IPS DF 4.7 (cell line): ENCODE measurements at regions not wholly inside any gene's neighbourhood (a gene's known extent, or its start where the extent isn't known, plus 50 kb on each side); places are given as distances from the start of the nearest gene placed in this dataset.

Experiments used
- DNase-seq: peaks from one replicate; pipeline ENCODE4 v3.0.0-alpha.2; 2013; ENCODE audit warnings: low spot score; ENCODE audit errors: extremely low read depth

DNA sequence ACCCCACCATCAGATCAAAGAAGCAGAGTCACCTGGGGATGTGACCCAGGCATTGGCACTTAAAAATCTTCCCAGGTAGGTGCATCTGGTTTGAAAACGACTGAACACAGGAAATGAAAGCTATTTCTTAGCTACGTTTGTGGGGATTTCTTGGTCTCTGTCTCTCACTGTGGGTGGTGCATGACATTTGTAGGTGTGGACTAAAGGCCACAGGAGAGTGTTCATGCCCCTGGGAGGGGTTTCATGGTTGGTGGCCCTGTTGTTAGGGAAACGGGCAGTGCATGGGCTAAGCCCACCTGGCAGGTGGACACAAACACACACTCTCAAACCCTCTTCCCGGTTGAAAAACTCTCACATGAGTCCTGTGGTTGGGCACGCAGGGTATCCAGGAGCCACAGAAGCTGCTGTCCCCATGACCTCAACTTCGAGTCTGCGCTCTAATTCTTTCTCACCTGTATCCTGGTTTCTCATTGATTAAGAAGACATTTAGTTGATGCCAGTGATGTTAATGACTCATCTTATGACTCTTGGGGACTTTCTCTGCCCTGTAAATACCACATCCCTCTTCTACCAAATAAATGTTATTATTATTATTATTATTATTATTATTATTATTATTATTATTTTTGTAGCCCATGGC, 119.4 kb downstream of the MRPS6 start:
- DNase-seq, result no peak

DNA sequence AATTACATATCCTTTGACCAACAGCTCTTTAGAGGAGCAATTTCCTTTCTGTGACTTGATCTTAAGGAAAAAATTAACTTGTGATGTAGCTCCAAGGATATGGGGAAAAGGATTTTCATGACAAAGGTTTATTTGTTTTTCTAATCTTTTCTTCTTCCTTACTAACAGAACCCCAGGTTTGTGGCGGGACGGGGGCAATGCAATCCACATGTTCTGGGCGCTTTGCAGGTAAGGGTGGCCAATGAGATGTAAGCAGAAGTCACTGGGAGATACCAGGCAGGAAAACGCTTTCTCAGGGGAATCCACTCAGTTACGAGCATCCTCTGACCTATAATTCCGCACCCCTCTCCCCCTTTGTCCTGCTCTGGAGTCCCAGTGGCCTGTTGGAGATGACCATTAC, 122.0 kb downstream of the MRPS6 start:
- peak; percentile 83 for DNase-seq

DNA sequence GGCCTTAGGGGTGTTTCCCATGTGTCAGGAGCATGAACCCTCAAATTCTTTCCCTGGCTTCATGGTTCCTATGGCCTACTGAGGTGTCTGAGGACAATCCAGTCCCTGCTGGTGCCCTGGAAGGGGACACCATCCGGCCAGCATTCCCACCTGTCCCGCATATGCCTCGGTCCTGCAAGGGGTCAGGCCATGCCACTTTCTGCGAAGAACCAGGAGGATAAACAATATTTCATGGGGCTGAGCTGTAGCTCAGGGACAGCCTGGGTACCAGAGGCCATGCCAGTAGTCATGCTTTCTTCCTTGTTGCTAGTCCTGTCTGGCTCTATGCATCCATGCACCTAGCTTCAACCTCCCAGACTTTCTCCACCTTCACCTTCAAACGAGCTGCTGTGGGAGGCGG, 123.6 kb downstream of the MRPS6 start:
- DNase-seq, result no peak

DNA sequence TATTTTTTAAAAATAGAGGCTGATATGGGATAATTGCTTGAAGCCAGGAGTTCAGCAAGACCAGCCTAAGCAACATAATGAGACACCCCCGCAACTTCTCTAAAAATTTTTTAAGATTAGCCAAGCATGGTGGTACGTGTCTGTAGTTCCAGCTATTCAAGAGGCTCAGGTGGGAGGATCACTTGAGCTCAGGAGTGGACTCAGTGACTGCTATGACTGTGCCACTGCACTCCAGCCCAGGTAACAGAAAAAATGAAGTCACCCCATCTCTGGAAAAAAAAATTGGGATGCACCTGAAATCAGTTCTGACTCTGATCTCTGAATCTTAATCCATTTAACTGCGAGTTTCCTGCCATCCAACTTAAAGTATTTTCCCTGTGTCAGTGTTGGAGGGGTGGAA, 124.2 kb downstream of the MRPS6 start:
- no peak for DNase-seq

DNA sequence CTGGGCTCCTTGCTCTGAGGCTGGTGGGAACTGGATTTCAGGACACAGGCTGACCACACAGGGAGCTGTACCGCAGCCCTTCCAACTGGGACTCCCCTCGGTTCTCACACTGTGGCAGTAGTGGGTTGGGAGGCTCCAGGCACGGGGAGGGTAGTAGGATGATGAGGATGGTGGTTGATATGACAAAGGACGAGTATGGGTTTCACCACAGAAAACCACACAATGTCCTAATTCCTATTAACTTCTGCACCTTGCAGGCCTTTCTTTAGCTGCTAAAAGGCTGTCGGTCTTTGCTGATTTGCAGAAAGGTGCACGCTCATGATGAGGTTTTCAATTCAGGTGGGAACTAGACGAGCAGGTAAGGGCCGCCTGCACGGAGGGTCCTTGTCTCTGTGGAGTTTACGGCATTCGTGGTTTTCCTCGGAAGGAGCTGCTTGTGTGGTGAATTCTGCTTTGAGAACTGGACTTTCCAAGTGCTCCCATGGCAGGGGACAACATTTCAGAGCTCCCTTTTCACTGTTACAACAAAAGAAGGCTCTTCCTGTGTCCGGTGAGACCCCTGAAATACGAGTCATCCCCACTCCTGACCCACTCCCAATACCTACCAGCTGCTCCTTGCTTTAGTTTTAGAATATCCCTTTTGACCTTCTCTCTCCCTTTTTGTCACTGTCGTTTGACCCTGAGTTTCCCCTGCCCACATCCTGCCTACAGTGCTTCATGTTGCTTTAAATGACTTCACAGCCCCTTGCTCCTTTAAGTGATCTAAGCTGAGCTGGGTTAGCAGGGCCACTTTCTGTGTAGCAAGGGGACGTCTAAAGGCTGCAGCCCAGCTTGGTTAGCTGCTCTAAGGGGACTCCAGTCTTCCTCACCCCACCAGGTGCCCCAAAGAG, 125.1 kb downstream of the MRPS6 start:
- DNase-seq, result no peak

DNA sequence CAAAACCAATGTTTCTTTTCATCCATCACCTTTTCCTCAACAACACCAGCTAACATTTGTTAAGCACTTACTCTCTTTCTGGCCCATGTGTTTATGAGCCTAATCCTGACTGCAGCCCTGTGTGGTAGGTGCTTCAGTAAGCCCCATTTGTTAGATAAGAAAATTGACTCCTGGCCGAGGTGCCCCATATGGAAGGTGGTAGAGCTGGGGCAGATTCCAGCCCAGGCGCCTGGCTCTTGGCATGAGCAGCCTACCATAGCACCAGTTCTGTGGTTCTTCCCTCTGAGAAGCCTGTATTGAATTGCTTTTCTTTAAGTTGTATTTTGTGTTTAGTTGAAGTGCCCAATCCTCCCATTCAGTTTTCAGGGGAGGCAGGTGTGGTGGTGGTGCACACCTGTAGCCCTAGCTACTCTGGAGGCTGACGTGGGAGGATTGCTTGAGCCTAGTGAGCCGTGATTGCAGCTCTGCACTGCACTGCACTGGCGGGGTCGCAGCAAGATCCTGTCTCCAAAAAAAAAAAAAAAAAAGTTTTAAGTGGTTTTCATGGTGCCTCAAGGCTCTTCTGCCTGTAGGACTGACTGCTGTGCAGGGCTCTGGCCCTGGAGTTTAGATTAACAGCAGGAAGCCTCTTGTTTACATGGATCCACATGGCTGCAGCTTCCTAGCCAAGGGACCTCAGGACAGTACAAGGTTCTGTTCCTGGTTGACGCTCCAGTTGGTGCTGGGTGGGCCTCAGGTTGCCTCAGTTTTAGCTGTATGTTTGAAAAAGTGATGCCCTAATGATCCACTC, 125.9 kb downstream of the MRPS6 start:
- DNase-seq, result no peak

DNA sequence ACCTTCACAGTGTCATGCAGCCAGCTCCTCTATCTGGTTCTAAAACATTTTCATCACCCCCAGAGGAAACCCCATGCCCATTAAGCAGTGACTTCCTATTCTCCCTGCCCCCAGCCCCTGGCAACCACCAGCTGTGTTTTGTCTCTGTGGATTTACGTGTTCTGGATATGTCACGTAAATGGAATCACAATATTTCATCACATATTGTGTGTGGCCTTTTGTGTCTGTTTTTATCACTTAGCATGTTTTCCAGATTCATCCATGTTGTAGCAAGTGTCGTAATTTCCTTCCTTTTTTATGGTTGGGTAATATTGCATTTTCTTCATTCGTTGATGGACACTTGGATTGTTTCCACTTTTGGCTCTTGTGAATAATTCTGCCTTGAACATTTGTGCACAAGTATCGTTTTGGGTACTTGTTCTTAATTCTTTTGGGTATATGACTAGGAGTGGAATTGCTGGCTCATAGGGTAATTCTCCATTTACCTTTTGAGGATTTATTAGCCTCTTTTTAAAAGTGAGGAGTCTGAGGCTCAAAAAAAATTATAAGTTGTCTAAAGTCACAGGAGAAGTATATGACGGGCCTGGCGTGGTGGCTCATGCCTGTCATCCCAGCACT, 127.0 kb downstream of the MRPS6 start:
- no peak for DNase-seq

DNA sequence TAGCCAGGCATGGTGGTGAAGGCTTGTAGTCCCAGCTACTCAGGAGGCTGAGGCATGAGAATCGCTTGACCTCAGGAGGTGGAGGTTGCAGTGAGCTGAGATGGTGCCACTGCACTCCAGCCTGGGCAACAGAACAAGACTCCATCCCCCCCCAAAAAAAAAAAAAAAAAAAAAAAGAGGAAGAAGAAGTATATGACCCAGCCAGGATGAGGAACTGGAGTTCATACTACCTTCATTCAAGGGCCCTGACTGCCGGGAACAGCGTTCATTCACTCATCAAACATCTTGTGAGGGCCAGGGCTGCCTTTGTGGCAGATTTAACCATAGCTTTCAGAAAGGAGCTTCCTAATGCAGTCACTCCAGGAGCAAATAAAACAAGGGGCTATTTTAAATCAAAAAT, 127.6 kb downstream of the MRPS6 start:
- no peak for DNase-seq

DNA sequence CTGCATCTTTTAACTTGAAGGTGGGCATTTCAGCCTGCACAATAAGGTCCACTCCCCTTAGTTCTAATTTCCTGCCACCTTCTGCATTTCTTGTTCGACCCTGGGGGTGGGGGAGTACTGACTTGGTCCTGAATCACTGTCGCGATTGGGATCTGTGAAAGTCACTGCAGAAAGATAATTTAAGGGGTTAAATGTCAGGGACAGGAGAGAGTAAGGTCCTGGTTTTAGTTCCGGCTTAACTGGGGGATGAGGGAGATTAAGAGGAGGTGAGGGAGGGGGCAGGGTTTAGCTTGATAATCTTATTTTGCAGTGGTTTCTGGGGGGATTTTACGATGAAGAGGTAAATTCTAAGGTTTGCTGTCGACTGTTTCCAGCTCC, 128.1 kb downstream of the MRPS6 start:
- no peak for DNase-seq

DNA sequence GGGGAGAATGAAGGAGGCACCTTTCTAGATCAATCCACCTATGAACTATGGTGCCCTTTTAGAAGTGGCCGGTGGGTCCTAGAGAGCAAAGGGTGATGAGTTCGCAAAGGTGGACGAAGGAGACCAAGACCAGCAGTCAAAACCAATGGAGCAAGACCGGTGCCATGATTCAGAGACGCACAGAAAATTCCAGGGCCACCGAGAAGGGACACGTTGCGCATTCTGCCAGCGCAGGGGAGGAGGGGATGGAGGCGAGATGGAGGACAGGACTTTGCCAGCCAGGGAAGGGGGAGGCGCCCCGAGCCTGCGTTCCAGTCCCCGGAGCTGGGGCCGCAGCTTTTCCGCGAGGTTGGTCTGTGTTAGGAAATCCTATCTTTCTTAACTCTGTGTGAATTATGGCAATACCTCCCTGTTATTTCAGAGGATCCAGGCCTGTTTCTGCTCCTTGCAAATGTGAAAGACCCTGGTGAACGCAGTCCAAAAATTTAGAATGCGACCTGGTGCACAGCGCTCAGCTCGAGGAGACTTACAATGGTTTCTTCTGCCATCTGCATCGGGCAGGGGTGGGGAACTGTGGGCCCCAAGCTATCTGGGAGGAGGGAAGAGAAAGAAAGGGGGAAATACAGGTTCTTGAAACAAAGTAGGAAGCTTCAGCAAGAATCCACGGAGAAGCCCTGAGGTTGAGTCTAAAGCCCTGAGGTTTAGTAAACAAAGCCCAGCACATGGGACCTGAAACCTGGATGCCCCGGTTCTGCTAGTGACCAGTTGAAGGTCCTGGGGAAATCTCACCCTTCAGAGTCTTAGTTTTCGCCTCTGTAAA, 129.4 kb downstream of the MRPS6 start:
- no peak for DNase-seq

DNA sequence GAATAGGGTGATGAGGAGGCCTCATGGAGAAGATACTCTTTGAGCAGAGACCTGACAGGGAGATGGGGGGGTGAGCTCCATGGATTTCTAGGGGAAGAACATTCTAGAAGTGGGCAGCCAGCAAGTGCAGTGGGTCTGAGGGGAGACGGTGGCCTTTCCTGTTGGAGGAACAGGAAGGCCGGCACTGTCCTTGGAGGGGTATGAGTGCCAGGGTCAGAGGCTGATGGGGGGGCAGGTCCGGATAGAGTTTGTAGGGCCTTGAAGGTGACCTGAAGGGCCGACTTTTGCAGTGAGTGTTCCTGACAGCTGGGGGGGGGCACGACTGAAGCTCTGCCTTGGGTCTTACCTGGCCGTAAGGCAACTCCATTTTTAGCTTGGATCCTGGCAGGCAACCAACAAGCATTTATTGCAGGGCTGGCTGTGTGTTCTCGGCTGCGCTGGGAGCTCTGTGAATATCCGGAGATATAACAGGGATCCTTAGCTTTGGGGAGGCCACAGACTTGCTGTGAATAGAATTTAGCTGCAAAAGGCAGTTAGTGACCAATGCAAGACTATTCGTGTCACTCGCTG, 130.6 kb downstream of the MRPS6 start:
- DNase-seq, result no peak

DNA sequence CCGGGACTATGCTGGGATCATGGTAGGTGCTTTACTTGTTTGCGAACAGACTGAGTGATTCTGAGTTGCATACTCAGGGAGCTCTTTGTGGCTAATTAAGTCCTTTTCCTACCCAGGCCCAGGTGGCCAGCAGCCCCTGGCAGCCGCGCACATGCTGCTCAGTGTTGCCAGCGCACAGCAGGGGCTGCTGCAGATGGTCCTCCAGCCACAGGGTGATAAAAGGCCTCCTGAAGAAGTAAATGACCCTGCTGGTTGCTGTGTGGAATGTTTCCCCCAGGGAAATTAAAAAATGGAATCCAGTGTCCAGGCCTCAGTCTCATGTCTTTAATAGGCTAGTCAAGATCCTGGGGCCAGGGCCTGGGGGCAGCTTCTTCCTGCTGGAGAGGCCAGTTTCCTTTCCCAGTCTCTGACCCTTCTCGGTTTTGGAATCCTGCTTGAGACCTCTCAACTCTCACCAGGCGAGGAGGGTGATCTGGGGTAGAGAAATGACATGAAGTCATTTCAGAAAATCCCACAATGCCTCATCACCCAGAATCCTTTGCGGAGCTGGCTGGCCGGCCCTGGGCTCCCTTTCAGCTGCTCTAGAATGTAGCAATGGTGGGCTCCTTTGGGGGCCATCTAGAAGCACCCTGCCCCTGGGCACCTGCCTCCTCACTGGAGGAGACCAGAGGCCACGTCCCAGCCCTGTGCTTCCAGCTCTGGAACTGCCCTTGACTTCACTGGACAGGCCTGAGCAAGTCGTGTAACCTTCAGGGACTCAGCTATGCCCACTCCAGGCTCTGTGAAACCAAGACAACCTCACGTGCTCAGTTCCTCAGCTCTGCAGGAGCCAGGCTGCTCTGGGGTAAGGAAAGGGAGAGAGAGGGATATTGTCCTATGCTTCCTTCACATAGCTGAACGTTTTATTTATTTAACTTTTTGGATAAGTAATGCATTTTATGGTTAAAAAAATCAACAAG, 131.4 kb downstream of the MRPS6 start:
- DNase-seq, result no peak

DNA sequence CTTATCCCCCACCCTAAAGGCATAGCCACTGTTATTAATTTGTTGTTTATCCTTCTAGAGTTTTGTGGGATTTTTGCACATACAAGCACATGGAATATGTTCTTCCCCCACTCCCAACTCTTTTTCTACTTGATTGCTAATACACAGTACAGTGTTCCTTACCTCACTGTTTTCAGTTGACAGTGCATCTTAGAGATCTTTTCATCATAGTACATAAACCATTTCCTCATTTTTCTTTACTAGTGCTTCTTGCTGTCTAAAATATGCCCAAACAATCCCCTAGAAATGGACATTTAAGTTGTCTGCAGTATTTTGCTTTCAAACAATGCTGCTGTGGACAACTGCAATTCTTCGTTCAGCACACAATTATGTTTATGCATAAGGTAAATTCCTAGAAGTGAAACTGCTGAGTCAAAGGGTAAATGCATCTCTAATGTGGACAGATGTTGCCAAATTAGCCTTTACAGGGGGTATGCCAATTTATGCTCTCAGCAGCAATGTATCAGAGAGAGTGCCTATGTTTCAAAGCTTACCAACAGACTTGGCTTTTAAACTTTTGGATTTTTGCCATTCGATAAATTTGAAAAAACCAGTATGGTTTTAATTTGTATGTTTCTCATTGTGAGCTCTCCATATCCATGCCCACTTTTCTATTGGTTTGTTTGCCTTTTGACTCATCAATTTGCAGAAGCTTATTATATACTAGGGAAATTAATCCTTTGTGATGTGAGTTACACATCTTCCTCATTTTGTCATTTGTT, 132.6 kb downstream of the MRPS6 start:
- no peak for DNase-seq

DNA sequence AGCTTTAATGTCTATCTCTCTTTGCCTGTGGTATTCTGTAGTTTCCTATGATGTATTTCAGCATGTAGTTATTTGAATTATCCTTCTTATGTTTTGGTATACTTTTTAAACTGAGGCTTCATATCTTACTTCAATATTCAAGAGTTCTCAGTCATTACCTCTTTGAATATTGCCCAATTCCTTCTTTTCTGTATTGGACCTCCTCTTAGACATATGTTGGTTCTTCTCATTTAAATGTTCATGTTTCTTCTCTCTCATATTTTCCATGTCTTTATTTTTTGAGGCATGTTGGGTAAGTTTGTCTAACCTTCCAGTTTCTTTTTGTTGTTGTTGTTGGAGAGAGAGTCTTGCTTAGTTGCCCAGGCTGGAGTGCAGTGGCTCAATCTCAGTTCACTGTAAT, 140.6 kb downstream of the MRPS6 start:
- DNase-seq, result no peak

DNA sequence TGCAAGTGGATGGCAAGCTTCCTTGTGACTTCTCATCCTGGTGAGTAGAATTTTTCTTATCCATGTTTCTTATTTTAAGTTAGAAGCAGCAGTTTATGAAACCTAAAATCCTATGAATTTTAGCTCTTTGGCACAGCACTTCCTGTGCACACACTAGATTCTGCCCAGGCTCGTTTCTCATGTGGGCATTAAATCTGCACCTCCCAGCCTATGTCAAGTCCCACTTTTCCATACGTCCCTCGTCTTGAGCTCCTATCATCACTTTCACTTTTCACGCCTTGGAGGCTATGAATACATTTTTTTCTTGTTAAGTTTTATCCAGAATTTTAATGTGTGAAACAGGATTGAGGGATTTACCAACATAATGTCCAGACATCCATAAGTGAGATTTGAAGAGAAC, 142.1 kb downstream of the MRPS6 start:
- no peak for DNase-seq

DNA sequence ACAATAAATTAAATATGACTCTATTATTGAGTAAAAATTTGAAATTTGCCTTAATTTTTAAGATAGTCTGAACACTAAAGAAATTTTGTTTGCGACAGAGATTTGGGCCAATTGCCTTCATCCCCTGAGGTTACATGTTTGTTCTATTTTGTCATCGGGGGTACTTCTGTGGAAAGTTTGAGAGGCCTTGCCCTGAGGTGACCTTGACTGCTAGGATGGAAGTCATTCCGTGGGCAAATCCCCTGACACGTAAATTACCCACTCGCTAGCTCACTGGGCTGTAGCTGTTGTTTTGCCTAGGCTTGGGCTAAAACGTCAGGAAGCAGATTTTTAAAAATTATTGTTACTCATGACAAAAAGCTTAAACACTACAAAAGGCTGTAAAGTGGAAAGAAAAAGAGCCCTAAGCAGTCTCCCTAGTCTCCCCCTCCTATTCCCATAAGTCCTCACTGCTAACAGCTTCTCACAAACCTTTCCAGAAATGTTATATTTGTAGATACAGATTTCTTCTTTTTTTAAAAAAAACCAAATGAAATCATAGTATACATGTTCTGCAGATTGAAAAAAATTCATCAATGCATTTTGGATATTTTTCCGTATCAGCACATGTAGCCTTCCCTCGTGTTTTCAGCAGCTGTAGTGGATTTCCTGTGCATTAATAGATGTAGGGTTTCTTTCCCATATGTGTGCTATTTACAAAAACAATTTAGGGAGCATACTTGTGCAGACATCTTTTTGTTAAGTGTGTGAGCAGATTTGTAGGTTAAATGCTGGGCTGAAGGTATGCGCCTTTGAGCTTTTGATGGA, 142.7 kb downstream of the MRPS6 start:
- DNase-seq, result no peak

DNA sequence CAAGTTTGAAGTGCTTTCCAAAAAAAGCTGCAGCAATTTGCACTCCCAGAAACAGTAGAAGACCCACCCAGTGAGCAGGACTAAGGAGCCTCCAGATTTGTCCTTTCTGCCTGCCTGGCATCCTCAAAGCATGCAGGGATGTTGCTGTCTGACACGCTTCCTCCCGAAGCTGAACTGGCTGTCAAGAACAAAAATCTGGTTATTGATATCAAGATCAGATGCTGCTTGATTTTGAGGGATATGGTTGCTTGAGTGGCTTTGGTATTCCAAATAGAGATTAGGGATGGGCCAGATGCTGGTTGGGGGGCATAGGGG, 143.3 kb downstream of the MRPS6 start:
- no peak for DNase-seq

DNA sequence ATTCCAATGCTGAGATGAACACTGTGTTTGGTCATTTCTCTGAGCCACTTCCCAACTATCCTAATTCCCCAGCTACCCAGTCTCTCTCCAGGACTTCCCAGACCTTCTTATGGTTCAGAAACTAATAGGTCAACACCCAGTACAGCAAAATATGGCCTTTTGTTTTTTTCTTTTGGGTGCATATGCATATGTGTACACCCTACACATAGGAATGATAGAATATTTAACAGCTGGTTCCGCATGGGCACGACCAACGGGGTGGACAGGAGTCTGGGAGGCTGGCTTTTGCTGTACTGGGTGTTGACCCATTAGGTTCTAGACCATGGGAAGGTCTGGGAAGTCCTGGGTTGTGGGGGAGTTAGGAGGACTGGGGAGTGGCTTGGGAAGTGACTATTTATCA, 143.9 kb downstream of the MRPS6 start:
- no peak for DNase-seq
